ENCODE measurements at regions not wholly inside any gene's neighbourhood (a gene's known extent, or its start where the extent isn't known, plus 50 kb on each side); places are given as distances from the start of the nearest gene placed in this dataset.

DNA sequence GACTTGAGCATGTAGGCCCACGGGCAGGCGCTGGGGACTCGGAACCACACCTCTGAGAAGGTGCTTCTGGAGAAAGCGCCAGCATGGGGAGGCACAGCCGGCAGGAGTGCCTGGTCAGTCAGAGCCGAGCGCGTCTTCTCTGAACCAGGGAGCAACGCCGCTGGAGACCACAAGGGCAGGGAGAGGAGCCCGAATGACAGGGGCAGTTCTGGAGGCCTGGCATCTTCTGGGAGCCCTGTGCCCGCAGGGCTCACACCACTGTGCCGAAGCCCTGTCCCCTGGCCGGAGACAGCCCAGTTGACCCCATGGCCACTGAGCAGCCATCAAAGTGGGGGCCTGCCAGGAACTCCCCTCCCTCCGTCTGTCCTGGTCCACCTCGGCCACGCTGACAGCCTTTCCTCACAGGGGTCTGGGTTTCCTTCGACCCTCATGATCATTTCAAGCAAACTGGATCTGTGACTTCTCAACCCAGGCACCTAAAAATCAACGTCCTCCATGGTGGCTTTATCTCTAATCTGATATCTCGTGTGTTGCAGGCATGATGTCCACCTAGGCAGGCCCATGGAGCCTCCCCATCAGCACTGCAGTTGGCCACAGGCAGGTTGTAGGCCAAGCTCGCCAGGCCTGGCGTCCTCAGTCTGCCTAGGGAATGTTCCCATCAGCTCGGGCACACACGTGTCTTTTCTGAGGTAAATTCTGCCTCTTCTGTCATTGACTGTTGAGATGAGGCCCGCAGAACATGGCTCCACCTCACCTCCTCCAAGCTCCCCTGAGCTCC lies 299.3 kb upstream of the RTL1 start:
- TF ChIP-seq POLR2A (IDR thresholded peaks at IDR 0.05; ENCODE audit: low read length) = no peak
- no peak for TF ChIP-seq GATA1 (IDR thresholded peaks at IDR 0.05; ENCODE audit: low read depth, low read length)
